B cell (primary cell): ENCODE measurements at regions not wholly inside any gene's neighbourhood (a gene's known extent, or its start where the extent isn't known, plus 50 kb on each side); places are given as distances from the start of the nearest gene placed in this dataset.

Source experiments
- ATAC-seq: fragments of 200-7000 bp; cut with Tn5 transposase; one replicate; pipeline ENCODE4 v1.10.0; 2021; ENCODE audit warnings: low read depth, mild to moderate bottlenecking, moderate number of reproducible peaks, moderate library complexity
- CTCF ChIA-PET: fragments of 350-600 bp; sonication (Branson Sonifier 250); formaldehyde crosslinking; loops from one replicate; lab custom pipeline; 2021; ENCODE audit warnings: antibody characterized with exemption, inconsistent platforms; lab: Charles Lee
- POLR2A ChIA-PET: fragments of 350-600 bp; sonication (Branson Sonifier 250); formaldehyde crosslinking; loops from one replicate; lab custom pipeline; 2021; ENCODE audit warnings: antibody characterized with exemption; lab: Charles Lee
- DNase-seq: peaks from one replicate; pipeline ENCODE4 v3.0.0; 2013
- H2AFZ ChIP-seq: 2 replicates; pipeline ENCODE4 v1.6.1; 2012; ENCODE audit warnings: mild to moderate bottlenecking, low read depth, low read length; ENCODE audit not compliant: insufficient read depth, poor library complexity, severe bottlenecking
- H3K27ac ChIP-seq, 2 donors: 1 replicate in 1 of 2; 2 replicates in 1 of 2; pipeline ENCODE4 v1.5.1; 2012 to 2013; ENCODE audit warnings: low read length in 2 of 2, mild to moderate bottlenecking in 2 of 2, moderate library complexity in 1 of 2
- H3K27me3 ChIP-seq, 4 experiments: fragments of 200-600 bp in 1 of 4; sonication (generic) in 1 of 4; replicated peaks in 1 of 4; 1 replicate in 2 of 4; 2 replicates in 2 of 4; pipeline versions ENCODE4 v1.6.1 to v1.7.0; 2013 to 2016; ENCODE audit warnings: low read length in 3 of 4, mild to moderate bottlenecking in 2 of 4, mixed read lengths in 1 of 4, moderate library complexity in 1 of 4; ENCODE audit not compliant: insufficient read depth in 4 of 4, control insufficient read depth in 3 of 4; ENCODE audit errors: control extremely low read depth in 1 of 4
- H3K36me3 ChIP-seq, 2 experiments: replicated peaks in 1 of 2; 1 replicate in 1 of 2; 2 replicates in 1 of 2; pipeline versions ENCODE4 v1.6.1 to v1.7.1; 2013; ENCODE audit warnings: low read length in 1 of 2; ENCODE audit not compliant: insufficient read depth in 2 of 2, control insufficient read depth in 1 of 2; ENCODE audit errors: control extremely low read depth in 1 of 2, extremely low read depth in 1 of 2
- H3K4me1 ChIP-seq, 2 donors: fragments of 200-600 bp in 1 of 2; sonication (generic) in 1 of 2; 1 replicate in 1 of 2; 2 replicates in 1 of 2; pipeline versions ENCODE4 v1.5.1 to v1.6.1; 2013 to 2017; ENCODE audit warnings: low read length in 2 of 2; ENCODE audit not compliant: control insufficient read depth in 2 of 2, insufficient read depth in 2 of 2
- H3K4me2 ChIP-seq: replicated peaks from 2 replicates; pipeline ENCODE3; 2012; ENCODE audit warnings: mild to moderate bottlenecking, low read depth, low read length; ENCODE audit not compliant: poor library complexity, severe bottlenecking
- H3K4me3 ChIP-seq, 5 experiments: fragments of 200-600 bp in 1 of 5; sonication (generic) in 1 of 5; 1 replicate in 3 of 5; 2 replicates in 2 of 5; pipeline versions ENCODE4 v1.5.1 to v1.7.0; 2011 to 2016; ENCODE audit warnings: low read length in 4 of 5, mild to moderate bottlenecking in 4 of 5, low read depth in 2 of 5, control low read depth in 1 of 5, moderate library complexity in 1 of 5; ENCODE audit not compliant: insufficient read depth in 1 of 5; ENCODE audit errors: control extremely low read depth in 1 of 5, extremely low read depth in 1 of 5
- H3K79me2 ChIP-seq: fragments of 200-600 bp; sonication (generic); one replicate; pipeline ENCODE4 v1.6.0; 2016; ENCODE audit warnings: low read length; ENCODE audit not compliant: control insufficient read depth, insufficient read depth
- H3K9ac ChIP-seq: fragments of 200-600 bp; sonication (generic); 2 replicates; pipeline ENCODE4 v1.6.1; 2017; ENCODE audit warnings: mild to moderate bottlenecking, low read length, moderate library complexity
- H3K9me3 ChIP-seq, 3 donors: one replicate each; pipeline versions ENCODE4 v1.6.1 to v1.7.1; 2013; ENCODE audit warnings: low read length in 2 of 3; ENCODE audit not compliant: control insufficient read depth in 2 of 3, insufficient read depth in 1 of 3; ENCODE audit errors: control extremely low read depth in 1 of 3
- H4K20me1 ChIP-seq: 2 replicates; pipeline ENCODE4 v1.6.0; 2012; ENCODE audit warnings: mild to moderate bottlenecking, low read length; ENCODE audit not compliant: insufficient read depth, control insufficient read depth, poor library complexity, severe bottlenecking
- H3K27ac Mint-ChIP-seq: one replicate; pipeline ENCODE4 v1.8.0; 2021; ENCODE audit warnings: mixed read lengths
- H3K27me3 Mint-ChIP-seq: one replicate; pipeline ENCODE4 v1.8.0; 2021; ENCODE audit warnings: mixed read lengths
- H3K4me1 Mint-ChIP-seq: one replicate; pipeline ENCODE4 v1.8.0; 2021; ENCODE audit warnings: mixed read lengths
- H3K4me3 Mint-ChIP-seq: one replicate; pipeline ENCODE4 v1.8.0; 2021; ENCODE audit warnings: mixed read lengths
- H3K9me3 Mint-ChIP-seq: one replicate; pipeline ENCODE4 v1.8.0; 2022; ENCODE audit warnings: mixed read lengths; ENCODE audit not compliant: insufficient read depth
- EZH2 ChIP-seq: IDR thresholded peaks from 2 replicates; pipeline ENCODE4 v1.6.1; 2012; ENCODE audit warnings: borderline replicate concordance, low read depth, mild to moderate bottlenecking, moderate library complexity, low read length; ENCODE audit not compliant: insufficient read depth, poor library complexity, severe bottlenecking
- WGBS: methylation state at CpG from one replicate; pipeline ENCODE4 v1.1.5; 2013; ENCODE audit warnings: missing lambda C conversion rate; ENCODE audit not compliant: insufficient coverage; 5-methylcytosine and 5-hydroxymethylcytosine counted together
- intact Hi-C: fragments of 100-400 bp; cut with micrococcal nuclease; formaldehyde crosslinking; loops from one replicate; pipeline ENCODE4 v1.10.0; 2022
- TF ChIP-seq, protein P1 (sequence below): fragments of 200-600 bp; IDR thresholded peaks from one replicate; pipeline ENCODE4 v1.8.0; 2022; ENCODE audit warnings: antibody characterized with exemption, mild to moderate bottlenecking

DNA sequence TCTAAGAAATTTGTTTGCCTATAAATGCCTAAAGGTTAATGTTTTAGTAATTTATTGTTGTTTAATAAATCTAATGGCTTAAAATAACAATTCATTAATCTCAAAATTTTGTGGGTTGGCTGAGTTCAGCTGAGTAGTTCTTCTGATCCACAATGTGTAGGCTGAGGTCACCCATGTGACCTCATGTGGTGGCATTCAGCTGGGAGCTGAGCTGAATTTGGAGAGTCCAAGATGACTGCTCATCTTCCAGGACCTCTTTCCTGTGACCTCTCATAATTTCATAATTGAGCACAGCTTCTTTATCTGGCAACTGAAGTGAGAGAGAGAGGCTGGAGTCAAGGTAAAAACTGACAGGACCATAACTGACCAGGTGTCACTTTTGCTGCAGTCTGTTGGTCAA is 132.4 kb downstream of the TXNL1 start:
- TF ChIP-seq EZH2 = no peak
- TF ChIP-seq, protein P1, sequence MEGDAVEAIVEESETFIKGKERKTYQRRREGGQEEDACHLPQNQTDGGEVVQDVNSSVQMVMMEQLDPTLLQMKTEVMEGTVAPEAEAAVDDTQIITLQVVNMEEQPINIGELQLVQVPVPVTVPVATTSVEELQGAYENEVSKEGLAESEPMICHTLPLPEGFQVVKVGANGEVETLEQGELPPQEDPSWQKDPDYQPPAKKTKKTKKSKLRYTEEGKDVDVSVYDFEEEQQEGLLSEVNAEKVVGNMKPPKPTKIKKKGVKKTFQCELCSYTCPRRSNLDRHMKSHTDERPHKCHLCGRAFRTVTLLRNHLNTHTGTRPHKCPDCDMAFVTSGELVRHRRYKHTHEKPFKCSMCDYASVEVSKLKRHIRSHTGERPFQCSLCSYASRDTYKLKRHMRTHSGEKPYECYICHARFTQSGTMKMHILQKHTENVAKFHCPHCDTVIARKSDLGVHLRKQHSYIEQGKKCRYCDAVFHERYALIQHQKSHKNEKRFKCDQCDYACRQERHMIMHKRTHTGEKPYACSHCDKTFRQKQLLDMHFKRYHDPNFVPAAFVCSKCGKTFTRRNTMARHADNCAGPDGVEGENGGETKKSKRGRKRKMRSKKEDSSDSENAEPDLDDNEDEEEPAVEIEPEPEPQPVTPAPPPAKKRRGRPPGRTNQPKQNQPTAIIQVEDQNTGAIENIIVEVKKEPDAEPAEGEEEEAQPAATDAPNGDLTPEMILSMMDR = no peak
- no peaks in the 10 kb centered on the region for H3K4me1 Mint-ChIP-seq

DNA sequence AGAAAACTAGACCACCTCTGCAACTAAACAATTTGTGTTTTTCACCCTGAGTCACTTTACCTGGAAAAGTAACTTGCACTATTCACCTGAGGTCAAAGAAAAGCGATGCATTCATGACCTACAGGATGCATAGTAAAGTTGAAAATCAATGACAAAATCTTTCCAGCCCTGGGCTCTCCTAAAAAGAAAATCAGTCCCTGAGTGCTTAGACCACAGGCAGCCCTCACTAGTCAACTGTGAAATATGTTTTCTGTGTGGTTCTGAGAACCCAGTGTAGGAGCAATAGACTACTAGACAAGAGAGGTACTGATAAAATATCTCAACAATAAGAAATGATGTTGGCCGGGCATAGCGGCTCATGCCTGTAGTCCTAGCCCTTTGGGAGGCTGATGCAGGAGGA is 133.1 kb downstream of the TXNL1 start:
- H3K9me3 ChIP-seq = no peaks in the 10 kb centered on the region
- DNase-seq (no peak), ATAC-seq (no peak)
- no peak overlapping the region for H3K9ac ChIP-seq
- TF ChIP-seq EZH2 = no peak
- TF ChIP-seq, protein P1 = no peak
- H3K36me3 ChIP-seq = no peaks in the 10 kb centered on the region
- H3K4me3 ChIP-seq = no peak overlapping the region
- H3K27me3 ChIP-seq = no peaks in the 10 kb centered on the region
- no peaks in the 10 kb centered on the region for H3K79me2 ChIP-seq
- H3K4me1 Mint-ChIP-seq = no peaks in the 10 kb centered on the region
- H3K4me2 ChIP-seq = no peak overlapping the region
- no CpG with 5 or more reads among the region's 3 CpGs for WGBS
- no peak overlapping the region for H3K27ac Mint-ChIP-seq
- no peaks in the 10 kb centered on the region for H3K4me1 ChIP-seq
- ChIA-PET POLR2A (no interaction called here), CTCF (no interaction called here)
- H3K9me3 Mint-ChIP-seq = peaks cover 3% of the 10 kb centered on the region
- no peak overlapping the region for H2AFZ ChIP-seq
- H3K4me3 Mint-ChIP-seq = no peak overlapping the region
- peaks cover 5% of the 10 kb centered on the region for H3K27me3 Mint-ChIP-seq
- H3K27ac ChIP-seq = no peak overlapping the region
- H4K20me1 ChIP-seq = no peaks in the 10 kb centered on the region
- intact Hi-C loops = no loop called here

More for the DNA sequence above, 132.4 kb downstream of the TXNL1 start:
- Mint-ChIP-seq H3K4me3 (no peak overlapping the region), H3K9me3 (peaks cover 3% of the 10 kb centered on the region), H3K27me3 (peaks cover 5% of the 10 kb centered on the region), H3K27ac (no peak overlapping the region)
- H3K27me3 ChIP-seq = no peaks in the 10 kb centered on the region
- H3K9me3 ChIP-seq = no peaks in the 10 kb centered on the region
- intact Hi-C loops = no loop called here
- no peaks in the 10 kb centered on the region for H4K20me1 ChIP-seq
- H3K4me2 ChIP-seq = no peak overlapping the region
- H3K27ac ChIP-seq = no peak overlapping the region
- no peaks in the 10 kb centered on the region for H3K4me1 ChIP-seq
- DNase-seq (no peak), ATAC-seq (no peak)
- POLR2A ChIA-PET = no interaction called here
- no peaks in the 10 kb centered on the region for H3K79me2 ChIP-seq
- CTCF ChIA-PET = no interaction called here
- no peak overlapping the region for H2AFZ ChIP-seq
- H3K36me3 ChIP-seq = no peaks in the 10 kb centered on the region
- H3K4me3 ChIP-seq = no peak overlapping the region
- H3K9ac ChIP-seq = no peak overlapping the region
